Stimulated activated CD8-positive, alpha-beta memory T cell treated with anti-CD3 and anti-CD28 coated beads, Interleukin-4, amount 100 ng/mL, for 48 hours (primary cell): ENCODE measurements at regions not wholly inside any gene's neighbourhood (a gene's known extent, or its start where the extent isn't known, plus 50 kb on each side); places are given as distances from the start of the nearest gene placed in this dataset.

Experiments
- DNase-seq: peaks from one replicate; pipeline ENCODE4 v3.0.0-alpha.2; 2020

DNA sequence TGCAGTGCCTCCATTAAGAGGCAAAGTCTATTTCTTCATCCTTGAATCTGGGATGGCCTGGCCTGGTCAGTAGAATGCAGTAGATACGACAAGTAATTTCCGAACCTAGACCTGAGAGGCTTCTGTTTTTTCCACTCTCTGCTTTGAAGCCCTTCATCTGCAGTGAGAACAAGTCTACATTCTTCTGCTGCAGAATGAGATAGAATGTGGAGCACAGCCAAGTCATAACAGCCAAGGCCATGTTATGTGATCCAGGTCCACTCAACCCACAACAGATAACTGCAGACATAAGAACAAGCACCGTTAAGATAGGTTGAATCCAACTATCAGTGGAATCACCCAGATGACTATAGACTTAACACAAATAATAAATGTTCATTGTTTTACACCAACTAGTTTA is 1297.7 kb downstream of the C4orf33 start:
- DNase-seq: no peak

DNA sequence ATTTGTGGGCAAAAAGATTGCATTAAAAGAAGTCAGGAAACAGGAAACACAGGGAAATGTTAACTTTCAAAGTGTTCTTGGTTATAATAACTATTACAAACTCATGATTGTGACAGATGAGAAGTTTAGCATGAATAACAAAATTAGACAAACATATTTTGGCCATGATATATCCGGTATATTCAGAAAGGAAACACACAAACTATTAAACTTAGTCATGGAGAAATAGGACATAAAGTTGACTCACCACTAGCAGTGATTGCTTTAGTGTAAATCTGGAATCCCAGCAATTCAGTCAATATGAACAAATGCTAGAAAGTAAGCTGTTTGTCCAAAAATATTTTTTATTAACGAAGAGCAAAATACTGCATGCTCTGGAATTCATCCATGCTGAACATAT is 1299.9 kb downstream of the C4orf33 start:
- no peak for DNase-seq

DNA sequence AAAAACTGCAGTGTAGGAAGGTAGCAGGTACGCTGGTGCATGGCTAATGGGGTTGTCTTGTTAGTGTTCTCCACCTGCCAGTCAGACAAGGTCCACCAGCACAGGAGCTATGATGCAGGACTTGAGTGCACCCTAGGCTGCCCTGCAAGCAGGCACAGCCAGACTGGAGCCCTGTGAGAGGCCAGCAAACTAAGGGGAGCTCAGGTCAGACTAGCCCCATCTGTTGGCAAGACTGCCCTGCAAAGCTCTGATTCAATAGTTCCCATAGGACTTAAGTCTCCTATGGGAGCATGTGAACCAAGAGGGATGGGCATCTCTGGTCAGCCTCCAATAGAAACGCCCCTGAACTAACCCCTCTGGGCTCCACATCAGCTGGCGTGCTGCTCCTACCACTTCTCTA is 1307.3 kb downstream of the C4orf33 start:
- DNase-seq: no peak

DNA sequence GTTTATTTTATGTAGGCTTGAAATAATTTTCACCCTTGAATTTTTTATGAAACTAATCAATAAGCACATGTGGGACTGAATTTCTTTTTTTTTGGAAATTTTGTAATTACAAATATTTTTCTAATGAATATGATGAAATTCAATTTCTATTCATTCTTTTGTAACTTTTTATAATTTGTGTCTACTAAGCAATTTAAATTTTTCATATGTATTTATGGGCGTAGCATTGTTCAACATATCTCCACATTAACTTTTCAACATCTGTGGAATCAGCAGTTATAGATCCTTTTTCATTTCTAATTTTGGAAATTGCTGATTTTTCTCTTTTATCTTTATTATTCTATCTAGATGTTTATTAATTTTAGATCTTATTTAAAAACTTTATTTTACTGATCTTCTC is 1320.3 kb downstream of the C4orf33 start:
- no peak for DNase-seq

GRCh38 chr4:130419211-130419975 is 1323.4 kb downstream of the C4orf33 start:
- DNase-seq: no peak

DNA sequence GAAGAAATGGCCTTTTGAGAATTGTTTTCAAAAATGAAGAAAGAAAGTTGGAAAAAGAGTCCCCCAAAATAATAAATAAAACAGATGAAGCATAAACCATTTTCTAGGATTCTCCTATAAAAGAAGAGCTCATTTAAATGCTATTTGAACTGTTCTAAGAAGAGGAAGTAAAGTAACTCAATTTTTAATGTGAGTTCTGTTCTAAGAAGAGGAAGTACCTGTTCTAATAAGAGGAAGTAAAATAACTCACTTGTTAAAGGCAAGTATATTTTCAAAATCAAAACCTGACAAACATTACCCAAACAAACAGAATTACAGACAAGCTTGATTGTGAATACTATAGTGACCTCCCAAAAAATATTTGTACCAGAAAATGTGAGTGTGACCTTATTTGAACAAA is 1326.3 kb downstream of the C4orf33 start:
- no peak for DNase-seq

- DNase-seq: no peak
Observed at GRCh38 chr4:130424211-130424610, 1328.3 kb downstream of the C4orf33 start.

DNA sequence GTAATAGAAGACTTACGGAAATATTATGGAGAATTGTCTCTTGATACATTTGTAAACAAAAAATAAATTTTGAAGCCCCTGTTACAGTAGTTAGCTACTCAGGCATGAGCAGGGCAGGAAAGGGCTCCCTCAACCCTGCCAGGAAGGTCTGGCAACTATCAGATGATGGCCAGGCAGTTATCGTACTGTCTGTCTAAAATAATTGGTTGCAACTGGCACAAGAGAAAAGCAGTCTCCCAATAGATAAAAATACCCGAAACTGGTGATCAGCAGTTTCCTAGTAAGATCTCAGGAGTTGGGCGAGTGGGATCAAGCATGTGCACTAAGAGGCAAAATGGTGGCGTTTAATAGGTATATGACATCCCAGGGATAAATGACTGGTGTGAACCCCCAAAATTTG is 1336.3 kb downstream of the C4orf33 start:
- DNase-seq: no peak

GRCh38 chr4:130449741-130450140 is 1353.8 kb downstream of the C4orf33 start:
- no peak for DNase-seq

DNA sequence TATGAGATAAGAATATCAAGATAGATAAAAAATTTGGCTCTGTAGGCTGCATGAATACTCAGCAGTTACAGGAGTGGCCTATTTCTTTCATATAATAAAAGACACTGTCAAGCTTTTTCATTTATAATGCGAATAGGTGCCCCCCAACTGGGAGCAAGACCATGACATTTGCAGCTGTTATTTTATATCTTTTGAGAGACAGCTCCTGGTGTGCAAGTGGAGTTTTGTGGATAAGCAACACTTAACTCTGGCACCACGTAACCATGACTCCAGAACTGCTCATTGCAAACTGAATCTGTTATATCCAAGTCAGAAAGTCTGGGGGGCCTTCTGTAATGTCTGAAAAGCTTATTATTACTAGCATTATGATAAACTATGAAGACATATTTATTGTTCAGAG is 1372.4 kb downstream of the C4orf33 start:
- DNase-seq: no peak

DNA sequence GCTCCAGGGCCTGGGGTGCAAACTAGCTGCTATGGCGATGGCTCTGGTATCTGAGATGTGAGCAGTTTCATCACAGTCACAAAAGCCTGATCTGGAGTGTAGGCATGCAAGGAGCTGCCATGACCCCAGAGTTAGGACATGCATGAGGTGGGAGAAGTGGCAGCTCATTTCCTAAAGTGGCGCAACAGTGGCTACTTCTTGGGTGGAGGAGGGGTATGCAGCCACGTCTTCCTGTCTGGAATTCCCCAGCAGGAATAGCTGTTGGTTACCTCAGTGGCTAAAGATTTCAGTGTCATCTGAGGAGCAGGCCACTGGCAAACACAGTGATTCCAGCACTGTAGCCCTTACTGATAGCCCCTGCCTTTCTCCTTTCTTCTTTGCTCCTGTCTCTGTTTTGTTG is 1382.5 kb downstream of the C4orf33 start:
- no peak for DNase-seq

- no peak for DNase-seq
Observed at GRCh38 chr4:130479020-130479419, 1383.1 kb downstream of the C4orf33 start.

DNA sequence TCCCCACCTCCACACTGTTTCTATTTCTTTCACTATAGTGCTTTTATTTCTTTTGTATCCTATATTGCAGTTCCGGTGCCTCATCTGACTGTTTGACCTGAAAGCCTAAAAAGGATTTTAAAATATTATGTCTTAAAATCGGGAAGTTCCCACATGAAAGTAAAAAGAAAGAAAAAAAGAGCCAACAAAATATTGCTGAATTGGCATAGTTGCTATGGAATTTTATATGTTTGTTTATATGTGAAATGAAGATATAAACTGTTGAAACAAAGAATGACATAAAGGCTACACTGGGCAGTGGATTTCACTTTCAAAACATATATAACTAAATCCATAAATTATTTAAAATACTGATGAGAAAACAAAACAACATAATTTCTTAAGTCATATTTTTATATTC is 1383.7 kb downstream of the C4orf33 start:
- no peak for DNase-seq

DNA sequence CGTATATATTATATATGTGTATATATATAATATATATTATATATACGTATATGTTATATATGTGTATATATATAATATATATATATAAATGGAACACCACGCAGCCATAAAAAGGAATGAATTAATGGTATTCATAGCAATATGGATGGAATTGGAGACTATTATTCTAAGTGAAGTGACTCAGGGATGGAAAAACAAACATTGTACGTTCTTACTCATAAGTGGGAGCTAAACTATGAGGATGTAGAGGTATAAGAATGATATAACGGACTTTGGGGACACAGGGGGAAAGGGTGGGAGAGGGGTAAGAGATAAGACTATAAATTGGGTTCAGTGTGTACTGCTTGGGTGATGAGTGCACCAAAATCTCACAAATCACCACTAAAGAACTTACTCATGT is 1388.9 kb downstream of the C4orf33 start:
- DNase-seq: no peak

DNA sequence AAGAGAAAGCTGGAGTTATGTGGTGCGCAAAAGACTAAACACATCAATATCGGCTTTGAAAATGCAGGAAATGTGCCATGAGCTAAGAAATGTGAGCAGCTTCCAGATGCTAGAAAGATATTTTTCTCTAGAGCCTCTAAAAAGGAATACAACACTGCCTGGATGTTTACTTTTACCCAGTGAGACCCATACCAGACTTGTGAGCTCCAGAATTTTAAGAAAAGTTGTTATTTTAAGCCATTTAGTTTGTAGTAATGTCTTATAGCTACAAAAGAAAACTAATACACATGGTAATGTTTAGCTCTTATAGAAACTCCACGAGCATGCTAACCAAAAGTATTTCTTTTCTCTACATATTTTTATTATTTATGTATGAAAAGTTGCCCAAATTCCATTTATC is 1389.4 kb downstream of the C4orf33 start:
- DNase-seq: no peak

DNA sequence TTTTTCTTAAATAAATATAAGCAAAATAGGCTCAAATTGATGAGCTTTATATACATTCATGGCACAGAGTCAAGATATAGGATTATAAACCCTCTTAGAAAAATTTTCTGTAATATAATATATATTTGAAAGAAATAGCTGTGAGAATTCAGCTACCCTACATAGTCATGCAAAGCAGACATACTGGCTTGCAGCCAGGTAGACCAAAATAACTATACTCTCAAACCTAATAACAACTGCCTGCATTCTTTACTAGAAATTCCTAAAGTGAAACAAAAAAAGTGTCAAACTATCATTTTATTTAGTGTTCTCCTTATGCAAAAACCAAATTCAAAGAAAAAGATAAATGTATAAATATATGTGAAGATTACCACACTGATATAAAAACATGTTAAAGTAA is 1390.2 kb downstream of the C4orf33 start:
- no peak for DNase-seq

DNA sequence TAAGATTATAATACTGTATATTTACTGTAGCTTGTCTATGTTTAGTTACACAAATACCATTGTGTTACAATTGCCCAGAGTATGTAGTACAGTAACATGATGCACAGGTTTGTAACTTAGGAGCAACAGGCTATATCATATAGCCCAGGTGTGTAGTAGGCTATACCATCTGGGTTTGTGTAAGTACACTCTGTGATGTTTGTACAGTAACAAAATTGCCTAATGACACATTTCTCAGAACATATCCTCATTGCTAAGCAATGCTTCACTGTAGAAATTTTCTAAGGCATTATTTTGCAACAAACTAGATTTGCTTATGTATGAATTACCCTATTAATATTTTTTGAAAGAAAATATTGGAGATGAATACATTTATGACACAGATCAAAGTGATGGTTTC is 1390.9 kb downstream of the C4orf33 start:
- no peak for DNase-seq

DNA sequence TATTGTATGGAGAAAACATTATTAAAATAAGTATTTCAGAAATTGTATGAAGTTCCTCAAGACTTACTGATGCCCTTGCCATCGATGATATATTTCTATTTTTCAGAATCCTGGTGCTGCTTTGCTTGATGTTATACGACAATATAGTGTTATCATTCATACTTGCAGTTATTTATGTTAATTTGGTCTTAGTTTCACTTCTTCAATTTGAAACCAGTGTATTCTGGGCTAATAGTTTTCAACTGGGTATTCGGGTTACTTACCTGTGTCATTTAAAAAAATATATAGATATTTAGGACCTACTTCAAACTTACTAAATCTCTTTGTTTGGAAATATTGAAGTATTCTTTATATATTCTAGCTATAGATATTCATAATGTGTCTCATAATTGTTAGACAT is 1414.7 kb downstream of the C4orf33 start:
- DNase-seq: no peak

DNA sequence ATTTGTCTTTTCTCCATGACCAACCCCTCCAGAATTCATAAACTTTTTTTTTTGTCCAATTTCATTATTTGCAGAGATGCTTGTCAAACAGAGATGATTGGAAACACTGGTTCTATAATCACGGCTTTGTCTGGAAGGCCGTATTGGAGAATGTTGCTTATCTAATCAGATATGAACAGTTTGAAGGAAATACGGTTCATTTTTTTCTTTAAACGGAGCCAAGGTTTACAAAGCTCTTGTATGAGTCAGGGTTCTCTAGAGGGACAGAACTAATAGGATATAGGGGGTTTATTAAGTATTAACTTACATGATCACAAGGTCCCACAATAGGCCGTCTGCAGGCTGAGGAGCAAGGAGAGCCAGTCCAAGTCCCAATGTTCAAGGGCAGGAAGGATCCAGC is 1415.8 kb downstream of the C4orf33 start:
- DNase-seq: no peak

- DNase-seq: no peak
Observed at GRCh38 chr4:130524057-130524456, 1428.1 kb downstream of the C4orf33 start.

GRCh38 chr4:130530505-130530904 is 1434.6 kb downstream of the C4orf33 start:
- DNase-seq: no peak

DNA sequence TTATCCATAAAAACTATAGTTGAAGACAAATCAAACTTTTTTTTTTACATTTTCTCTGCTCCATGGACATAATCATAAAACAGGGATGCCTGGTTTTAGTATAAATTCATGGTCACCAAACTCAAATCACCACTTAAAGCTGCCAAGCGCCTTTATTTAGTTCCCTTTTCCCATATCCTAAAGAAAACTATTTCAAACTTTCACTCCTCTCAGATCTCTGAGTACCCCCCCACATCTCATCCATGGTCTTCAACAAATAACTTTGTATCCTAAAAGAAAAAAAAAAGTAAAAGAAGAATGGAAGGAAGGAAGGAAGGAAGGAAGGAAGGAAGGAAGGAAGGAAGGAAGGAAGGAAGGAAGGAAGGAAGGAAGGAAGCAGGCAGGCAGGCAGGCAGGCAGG is 1438.7 kb downstream of the C4orf33 start:
- DNase-seq: no peak

DNA sequence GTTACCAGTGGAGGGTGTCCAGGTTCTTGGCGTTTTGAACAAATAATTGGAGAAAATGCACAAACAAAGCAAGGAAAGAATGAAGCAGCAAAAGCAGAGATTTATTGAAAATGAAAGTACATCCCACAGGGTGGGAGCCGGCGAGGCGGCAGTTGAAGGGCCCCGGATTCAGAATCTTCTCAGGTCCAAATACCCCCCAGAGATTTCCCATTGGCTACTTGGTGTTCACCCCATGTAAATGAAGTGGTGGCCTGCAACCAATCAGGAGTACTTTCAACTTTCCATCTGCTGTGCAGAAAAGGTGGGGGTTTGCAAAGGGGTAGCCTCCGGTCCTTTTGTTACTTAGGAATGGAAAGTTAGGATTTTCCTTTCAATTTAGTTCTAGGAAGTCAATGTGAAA is 1447.0 kb downstream of the C4orf33 start:
- DNase-seq: no peak

DNA sequence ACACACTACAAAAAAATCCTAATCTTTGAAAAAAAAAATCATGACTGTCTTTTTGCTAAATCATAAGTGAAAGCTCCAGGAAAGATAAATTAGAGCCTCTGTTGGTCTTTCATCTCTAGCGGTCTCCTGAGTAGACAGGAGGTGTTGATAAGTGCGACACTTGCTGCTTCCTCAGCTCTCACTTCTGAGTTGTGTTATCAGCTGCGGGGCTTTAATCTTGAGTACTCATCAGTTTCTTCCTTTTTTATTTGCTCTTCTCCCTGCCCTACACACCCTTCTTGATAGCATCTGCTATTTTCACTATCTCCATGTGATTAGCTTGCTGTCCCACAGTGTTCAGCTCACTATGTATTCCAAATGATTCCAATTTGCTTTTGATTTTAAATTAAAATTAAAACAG is 1449.2 kb downstream of the C4orf33 start:
- no peak for DNase-seq

DNA sequence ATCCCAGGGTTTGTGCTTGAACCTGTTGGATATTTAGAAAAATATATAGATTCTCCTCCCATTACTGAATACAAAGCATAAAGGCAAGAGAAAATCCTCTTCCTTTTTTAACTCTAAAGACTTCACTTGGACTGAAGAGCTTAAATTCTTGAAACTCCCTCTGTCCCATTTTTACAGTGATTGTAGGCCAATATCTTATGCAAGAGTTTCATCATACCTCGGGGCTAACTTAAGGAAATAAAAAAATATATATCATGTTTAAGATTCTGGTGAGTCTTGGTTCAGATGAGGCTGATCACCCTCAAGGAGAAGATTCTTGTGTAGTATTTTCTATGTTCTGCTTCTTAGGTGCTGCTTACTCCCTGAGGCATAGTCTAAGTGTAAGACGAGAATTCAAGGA is 1449.6 kb downstream of the C4orf33 start:
- no peak for DNase-seq

DNA sequence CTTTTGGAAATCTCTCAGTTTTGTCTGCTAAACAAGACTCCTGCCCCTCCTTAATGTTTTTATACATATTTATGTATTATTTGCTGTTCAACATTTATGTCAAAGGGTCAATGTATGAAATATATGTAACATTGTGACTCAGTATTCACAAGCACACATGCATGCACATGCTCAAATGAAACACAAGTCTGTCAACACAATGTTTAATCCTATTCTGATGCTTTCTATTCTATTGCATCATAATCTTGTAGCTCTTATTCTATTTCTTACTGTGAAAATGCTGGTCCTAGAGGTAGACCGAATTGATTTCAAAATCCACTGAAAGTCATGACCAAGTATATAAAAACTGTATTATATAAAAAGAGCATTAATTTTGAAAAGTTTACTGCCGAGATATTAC is 1463.3 kb downstream of the C4orf33 start:
- DNase-seq: no peak
